HuH-7 (cell line): ENCODE measurements at regions not wholly inside any gene's neighbourhood (a gene's known extent, or its start where the extent isn't known, plus 50 kb on each side); places are given as distances from the start of the nearest gene placed in this dataset.

Experiments used
- DNase-seq: peaks from one replicate; pipeline ENCODE4 v3.0.0; 2011; ENCODE audit warnings: low spot score

DNA sequence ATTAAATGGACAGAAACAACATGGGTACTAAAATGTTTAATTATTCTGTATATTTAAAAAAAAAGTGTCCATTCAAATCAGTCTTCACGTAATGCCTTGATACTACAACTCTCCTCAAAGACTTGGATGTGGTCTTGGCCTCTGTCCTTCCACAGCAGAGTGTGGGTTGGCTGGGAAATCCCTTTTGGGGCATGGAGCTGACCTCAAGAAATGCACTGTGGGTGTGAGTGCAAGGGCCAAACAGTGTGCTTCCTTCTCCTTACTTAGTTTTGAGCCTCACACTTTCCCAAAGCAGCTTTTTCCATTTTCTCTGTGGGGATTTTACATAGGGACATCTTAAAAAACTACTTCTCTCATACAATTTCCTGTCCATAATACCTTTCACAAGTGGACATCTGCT is 607.4 kb downstream of the EFNB2 start:
- no peak for DNase-seq

DNA sequence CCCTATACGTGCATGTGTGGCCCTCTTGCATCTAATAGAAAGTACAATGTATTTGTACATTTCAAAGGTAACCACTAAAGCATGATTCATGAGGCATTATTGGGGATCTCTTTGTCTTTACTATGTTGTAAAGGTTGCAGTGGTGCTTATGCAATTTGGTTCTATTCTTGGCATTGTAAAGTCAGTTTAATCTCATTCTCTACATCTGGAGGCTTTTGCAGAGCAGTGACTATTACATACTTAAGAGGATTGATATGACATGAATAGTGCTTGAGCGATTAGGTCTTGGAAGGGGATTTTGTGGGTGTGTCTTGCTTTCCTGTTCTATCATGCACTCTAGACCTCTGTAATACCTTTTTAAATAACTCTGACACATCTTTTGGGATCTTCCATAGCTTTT is 610.0 kb downstream of the EFNB2 start:
- DNase-seq: no peak

- DNase-seq: no peak
Observed at GRCh38 chr13:105921711-105922110, 613.8 kb downstream of the EFNB2 start.

GRCh38 chr13:105920370-105920769 is 615.1 kb downstream of the EFNB2 start:
- DNase-seq: no peak

GRCh38 chr13:105918842-105919741 is 616.4 kb downstream of the EFNB2 start:
- DNase-seq: peak; percentile 17

GRCh38 chr13:105915146-105915850 is 620.2 kb downstream of the EFNB2 start:
- DNase-seq: no peak

- DNase-seq: no peak
Observed at GRCh38 chr13:105914291-105915036, 621.0 kb downstream of the EFNB2 start.

GRCh38 chr13:105908586-105908985 is 626.9 kb downstream of the EFNB2 start:
- DNase-seq: no peak

DNA sequence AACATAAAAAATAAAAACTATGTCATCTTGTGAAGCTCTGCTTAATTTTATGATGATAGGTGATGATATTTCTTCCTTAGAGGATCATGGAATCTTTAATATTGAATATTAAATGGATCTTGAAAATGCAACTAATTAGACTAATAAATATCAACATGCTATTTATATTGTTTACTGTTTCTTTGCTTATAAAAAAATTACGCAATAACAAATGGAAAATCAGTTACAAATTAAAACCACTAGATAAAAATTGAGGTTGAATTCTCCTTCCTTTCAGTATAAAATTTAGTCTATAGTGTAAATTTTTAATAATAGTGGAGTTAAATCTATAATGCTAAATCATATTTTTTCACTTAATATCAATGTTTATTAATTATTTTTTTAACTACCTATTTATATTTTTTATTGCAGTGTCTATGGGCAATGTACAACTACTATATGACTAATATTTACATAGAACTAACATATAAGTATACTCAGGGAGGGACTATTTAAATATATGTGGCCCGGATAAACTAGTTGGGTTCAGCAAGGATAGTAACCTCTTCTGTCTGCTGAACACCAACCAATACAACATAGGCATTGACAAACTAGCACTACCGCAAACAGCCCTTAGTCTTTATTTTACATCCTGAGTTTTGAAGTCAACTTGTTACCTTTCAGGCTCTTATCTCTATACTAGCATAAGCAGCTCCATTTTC is 628.0 kb downstream of the EFNB2 start:
- no peak for DNase-seq

GRCh38 chr13:105906746-105907145 is 628.7 kb downstream of the EFNB2 start:
- no peak for DNase-seq

GRCh38 chr13:105904034-105904742 is 631.3 kb downstream of the EFNB2 start:
- no peak for DNase-seq

DNA sequence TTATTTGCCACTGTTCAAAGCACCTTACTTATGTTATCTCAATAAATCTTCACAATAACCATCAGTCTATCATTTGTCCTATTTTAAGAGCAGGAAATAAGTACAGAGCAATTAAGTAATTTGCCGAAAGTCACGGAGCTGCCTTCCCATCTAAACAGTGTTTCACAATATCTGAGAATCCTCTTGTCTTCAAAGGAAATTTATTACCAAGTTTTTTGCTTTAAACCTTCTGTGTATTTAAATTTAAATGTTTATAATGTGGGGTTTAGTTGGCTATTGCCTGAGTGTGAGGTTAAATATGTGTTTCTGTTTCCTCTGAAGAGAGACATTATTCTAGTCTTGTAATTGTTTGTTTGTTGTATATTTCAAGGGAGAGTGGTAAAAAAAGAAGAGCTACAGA is 633.1 kb downstream of the EFNB2 start:
- DNase-seq: no peak

DNA sequence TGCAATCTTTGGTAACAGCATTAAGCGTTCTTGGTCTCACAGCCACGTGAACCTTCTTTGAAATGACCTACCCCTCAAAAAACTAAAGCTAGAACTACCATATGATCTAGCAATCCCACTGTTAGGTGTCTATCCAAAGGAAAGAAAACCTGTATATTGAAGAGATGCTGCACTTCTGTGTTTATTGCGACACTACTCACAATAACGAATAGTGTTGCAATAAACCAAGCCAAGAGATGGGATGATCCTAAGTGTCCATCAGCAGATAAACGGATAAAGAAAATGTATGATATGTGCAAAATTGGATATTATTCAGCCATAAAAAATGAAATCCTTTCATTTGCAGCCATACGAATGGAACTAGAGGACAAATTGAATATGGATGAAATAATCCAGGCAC is 637.9 kb downstream of the EFNB2 start:
- DNase-seq: no peak

DNA sequence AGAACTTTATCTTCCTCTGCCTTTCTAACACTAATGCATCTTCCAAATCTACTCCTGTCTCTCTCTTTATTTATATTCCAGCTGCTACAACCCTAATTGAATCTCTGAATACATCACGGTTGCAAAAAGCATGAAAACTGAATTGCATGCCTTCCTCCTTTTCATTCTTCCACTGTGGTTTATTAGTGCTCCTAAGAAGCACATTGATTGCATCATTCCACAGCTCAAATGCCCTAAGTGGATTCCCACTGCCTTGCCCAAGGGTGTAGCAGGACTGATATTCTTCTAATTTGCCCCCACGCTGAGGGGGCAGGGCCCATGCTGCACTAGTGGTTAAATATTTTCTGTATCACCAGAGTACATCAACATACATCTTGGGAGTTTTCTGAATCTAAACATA is 640.8 kb downstream of the EFNB2 start:
- DNase-seq: no peak

- DNase-seq: no peak
Observed at GRCh38 chr13:105890509-105890908, 645.0 kb downstream of the EFNB2 start.

- no peak for DNase-seq
Observed at GRCh38 chr13:105878119-105878700, 657.3 kb downstream of the EFNB2 start.

- DNase-seq: no peak
Observed at GRCh38 chr13:105874814-105875213, 660.6 kb downstream of the EFNB2 start.

DNA sequence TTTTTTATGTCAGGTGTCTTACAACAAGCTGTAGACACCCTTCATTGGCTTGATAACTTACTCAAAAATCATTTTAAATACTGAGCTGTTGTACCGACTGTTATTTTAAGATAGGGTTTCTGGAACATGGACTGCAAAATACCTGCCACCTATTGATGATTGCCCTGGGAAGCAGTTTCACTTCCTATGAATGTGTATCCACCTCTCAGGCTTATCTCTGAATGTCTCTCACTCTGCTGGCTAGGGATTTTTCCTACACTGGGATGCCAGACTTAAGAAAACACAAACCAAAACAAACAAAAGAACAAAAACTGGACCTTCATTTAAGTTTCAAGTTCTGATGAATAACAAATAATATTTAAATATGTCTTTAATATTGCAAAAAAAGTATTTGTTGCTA is 663.7 kb downstream of the EFNB2 start:
- no peak for DNase-seq

GRCh38 chr13:105871326-105871725 is 664.1 kb downstream of the EFNB2 start:
- DNase-seq: no peak

GRCh38 chr13:105863300-105863920 is 672.1 kb downstream of the EFNB2 start:
- no peak for DNase-seq

GRCh38 chr13:105848494-105848893 is 687.0 kb downstream of the EFNB2 start:
- no peak for DNase-seq
